PC-3 (cell line): ENCODE measurements at regions not wholly inside any gene's neighbourhood (a gene's known extent, or its start where the extent isn't known, plus 50 kb on each side); places are given as distances from the start of the nearest gene placed in this dataset.

Experiments
- CTCF ChIP-seq: fragments of 300-600 bp; sonication (generic); conservative IDR thresholded peaks from 2 replicates; pipeline ENCODE4 v1.5.1; 2017; ENCODE audit warnings: antibody characterized with exemption, low read depth, mild to moderate bottlenecking, low read length
- EZH2 ChIP-seq: fragments of 300-600 bp; sonication (generic); IDR thresholded peaks from one replicate; pipeline ENCODE4 v1.6.1; 2017; ENCODE audit warnings: antibody characterized with exemption, mild to moderate bottlenecking, low read length; ENCODE audit not compliant: unreplicated experiment

- TF ChIP-seq CTCF (no peak), EZH2 (no peak)
Observed at GRCh38 chr7:125358551-125359167, 429.0 kb upstream of the POT1 start.
